ENCODE measurements at regions not wholly inside any gene's neighbourhood (a gene's known extent, or its start where the extent isn't known, plus 50 kb on each side); places are given as distances from the start of the nearest gene placed in this dataset.
"Not testable (repeated sequence)": the region's sequence is repeated elsewhere in the genome, so short reads cannot be mapped to it uniquely, and the experiment has no call there.

DNA sequence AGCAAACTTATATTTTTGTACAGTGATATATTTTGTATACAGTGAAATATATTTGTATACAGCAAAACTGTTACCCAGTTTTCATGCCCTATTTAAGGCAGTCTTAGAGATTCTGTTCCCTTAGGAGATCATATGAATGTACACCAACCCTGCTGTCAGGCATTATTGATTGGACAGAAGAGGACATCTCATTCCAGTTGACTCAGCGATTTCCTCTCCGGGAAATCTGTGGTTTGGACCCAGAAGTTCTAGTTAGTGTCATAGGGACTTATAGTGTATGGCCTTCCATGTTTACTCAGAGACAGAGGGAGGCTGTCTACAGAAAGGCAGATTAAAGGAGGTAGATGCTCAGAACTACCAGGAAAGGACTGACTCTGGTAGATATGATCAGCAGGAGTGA, 318.8 kb upstream of the KCNMB2 start:
- ATAC-seq (no peak), DNase-seq (no peak), FAIRE-seq (no peak)
- no peak overlapping the region for H3K4me3 ChIP-seq
- no peaks in the 10 kb centered on the region for H3K36me3 ChIP-seq
- WGBS, 2 donors = 58 to 65% methylated on average over 2 of the region's 2 CpGs
- intact Hi-C loops (cut with DNase I) = no loop called here
- H3K4me1 ChIP-seq = no peaks in the 10 kb centered on the region
- H3K27ac ChIP-seq = no peak overlapping the region
- H3K27me3 ChIP-seq = no peaks in the 10 kb centered on the region
- TF ChIP-seq, protein P1, sequence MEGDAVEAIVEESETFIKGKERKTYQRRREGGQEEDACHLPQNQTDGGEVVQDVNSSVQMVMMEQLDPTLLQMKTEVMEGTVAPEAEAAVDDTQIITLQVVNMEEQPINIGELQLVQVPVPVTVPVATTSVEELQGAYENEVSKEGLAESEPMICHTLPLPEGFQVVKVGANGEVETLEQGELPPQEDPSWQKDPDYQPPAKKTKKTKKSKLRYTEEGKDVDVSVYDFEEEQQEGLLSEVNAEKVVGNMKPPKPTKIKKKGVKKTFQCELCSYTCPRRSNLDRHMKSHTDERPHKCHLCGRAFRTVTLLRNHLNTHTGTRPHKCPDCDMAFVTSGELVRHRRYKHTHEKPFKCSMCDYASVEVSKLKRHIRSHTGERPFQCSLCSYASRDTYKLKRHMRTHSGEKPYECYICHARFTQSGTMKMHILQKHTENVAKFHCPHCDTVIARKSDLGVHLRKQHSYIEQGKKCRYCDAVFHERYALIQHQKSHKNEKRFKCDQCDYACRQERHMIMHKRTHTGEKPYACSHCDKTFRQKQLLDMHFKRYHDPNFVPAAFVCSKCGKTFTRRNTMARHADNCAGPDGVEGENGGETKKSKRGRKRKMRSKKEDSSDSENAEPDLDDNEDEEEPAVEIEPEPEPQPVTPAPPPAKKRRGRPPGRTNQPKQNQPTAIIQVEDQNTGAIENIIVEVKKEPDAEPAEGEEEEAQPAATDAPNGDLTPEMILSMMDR (IDR thresholded peaks at IDR 0.05) = no peak
- no peaks in the 10 kb centered on the region for H3K9me3 ChIP-seq

DNA sequence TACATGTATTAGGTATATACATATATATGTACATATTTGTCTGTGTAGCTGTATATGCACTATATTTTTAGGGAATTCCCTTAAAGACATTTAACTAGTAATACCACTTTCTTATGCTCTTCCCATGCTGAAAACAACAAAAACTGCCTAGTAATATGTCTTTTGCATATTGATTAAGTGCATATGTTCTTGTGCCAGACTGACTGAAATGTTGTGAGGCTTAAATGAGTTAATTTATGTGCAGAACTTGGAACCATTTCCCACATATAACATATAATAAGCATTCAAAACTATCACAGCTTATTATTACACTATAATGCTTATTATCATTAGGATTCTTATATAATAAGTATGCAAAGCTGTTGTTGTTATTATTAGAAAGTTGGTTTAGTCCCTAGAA, 318.0 kb upstream of the KCNMB2 start:
- H3K36me3 ChIP-seq = no peaks in the 10 kb centered on the region
- H3K27ac ChIP-seq = no peak overlapping the region
- H3K4me1 ChIP-seq = no peaks in the 10 kb centered on the region
- no peak for FAIRE-seq
- intact Hi-C loops (cut with DNase I) = no loop called here
- TF ChIP-seq, protein P1 (IDR thresholded peaks at IDR 0.05) = no peak
- no peak overlapping the region for H3K4me3 ChIP-seq
- H3K27me3 ChIP-seq = no peaks in the 10 kb centered on the region
- DNase-seq = no peak
- no peak for ATAC-seq
- no peaks in the 10 kb centered on the region for H3K9me3 ChIP-seq

DNA sequence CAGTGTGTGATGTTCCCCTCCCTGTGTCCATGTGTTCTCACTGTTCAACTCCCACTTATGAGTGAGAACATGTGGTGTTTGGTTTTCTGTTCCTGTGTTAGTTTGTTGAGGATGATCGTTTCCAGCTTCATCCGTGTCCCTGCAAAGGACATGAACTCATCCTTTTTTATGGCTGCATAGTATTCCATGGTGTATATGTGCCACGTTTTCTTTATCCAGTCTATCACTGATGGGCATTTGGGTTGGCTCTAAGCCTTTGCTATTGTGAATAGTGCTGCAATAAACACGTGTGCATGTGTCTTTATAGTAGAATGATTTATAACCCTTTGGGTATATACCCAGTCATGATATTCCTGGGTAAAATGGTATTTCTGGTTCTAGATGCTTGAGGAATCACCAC, 316.6 kb upstream of the KCNMB2 start:
- WGBS, 2 donors = 64 to 81% methylated on average over 4 of the region's 4 CpGs
- H3K4me1 ChIP-seq; H3K27ac ChIP-seq; DNase-seq; H3K27me3 ChIP-seq; ATAC-seq; H3K9me3 ChIP-seq; H3K4me3 ChIP-seq; intact Hi-C loops (cut with DNase I); H3K36me3 ChIP-seq; FAIRE-seq: not testable (repeated sequence)

DNA sequence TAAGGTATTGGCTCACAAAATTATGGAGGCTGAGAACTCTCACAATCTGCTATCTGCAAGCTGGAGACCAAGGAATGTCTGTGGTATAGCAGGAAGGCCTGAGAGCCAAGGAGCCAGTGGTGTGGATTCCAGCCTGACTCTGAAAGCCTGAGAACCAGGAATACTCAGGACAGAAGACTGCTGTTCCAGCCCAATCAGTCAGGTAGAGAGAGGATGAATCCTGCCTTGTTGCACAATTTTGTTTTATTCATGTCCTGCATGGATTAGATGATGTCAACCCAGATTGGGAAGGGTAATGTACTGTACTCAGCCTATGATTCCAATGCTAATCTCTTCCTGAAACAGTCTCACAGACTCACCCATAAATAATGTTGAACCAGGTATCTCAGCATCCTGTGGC, 312.4 kb upstream of the KCNMB2 start:
- ATAC-seq (no peak), DNase-seq (no peak), FAIRE-seq (no peak)
- no peaks in the 10 kb centered on the region for H3K4me1 ChIP-seq
- no peaks in the 10 kb centered on the region for H3K9me3 ChIP-seq
- H3K27ac ChIP-seq = no peak overlapping the region
- no peaks in the 10 kb centered on the region for H3K36me3 ChIP-seq
- TF ChIP-seq, protein P1 (IDR thresholded peaks at IDR 0.05) = no peak
- H3K4me3 ChIP-seq = no peak overlapping the region
- H3K27me3 ChIP-seq = no peaks in the 10 kb centered on the region
- intact Hi-C loops (cut with DNase I) = no loop called here

DNA sequence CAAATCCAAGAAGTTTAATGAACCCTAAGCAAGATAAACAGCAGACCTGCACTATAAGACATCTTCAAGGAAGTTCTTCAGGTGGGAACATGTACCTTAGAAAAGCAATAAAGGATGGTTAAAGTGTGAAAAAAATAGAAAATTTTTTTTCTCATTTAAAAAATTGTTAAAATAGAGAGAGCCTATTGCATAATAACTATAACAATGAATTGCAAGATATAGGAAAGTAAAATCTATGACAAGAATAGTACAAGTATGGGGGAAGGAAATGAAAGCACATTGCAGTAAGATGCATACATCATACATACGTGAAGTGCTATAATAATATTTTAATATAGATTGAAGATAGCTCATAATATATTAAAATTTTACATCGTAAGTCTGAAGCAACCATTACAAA, 310.1 kb upstream of the KCNMB2 start:
- no peaks in the 10 kb centered on the region for H3K9me3 ChIP-seq
- FAIRE-seq (peak; percentile 67), ATAC-seq (no peak), DNase-seq (no peak)
- intact Hi-C loops (cut with DNase I) = no loop called here
- H3K27ac ChIP-seq = no peak overlapping the region
- H3K27me3 ChIP-seq = no peaks in the 10 kb centered on the region
- TF ChIP-seq, protein P1 (IDR thresholded peaks at IDR 0.05) = no peak
- no peaks in the 10 kb centered on the region for H3K36me3 ChIP-seq
- H3K4me3 ChIP-seq = no peak overlapping the region
- WGBS, 2 donors = 76 to 86% methylated on average over 2 of the region's 2 CpGs
- no peaks in the 10 kb centered on the region for H3K4me1 ChIP-seq

DNA sequence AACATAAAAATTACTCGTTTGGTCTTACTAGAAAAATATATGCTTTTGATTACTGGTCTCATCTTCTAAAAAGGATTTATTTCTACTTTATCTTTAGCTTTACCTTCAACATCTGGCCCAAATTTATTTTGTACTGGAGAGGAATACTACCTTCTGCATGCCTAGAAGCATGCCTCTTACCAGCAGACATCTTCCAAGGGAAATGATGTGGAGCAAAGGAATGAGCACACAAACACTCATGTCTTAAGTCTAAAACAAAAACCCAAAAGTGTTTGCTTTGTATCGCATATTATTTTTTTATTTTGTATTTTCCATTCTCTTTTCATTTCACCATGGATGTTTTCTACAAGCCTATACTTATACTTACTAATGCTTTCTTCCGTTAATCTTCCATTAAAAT, 304.6 kb upstream of the KCNMB2 start:
- no peak for DNase-seq
- WGBS, 2 donors = 90 to 96% methylated on average over 3 of the region's 3 CpGs
- ATAC-seq = no peak
- H3K4me3 ChIP-seq = no peak overlapping the region
- no peak overlapping the region for H3K27ac ChIP-seq
- TF ChIP-seq, protein P1 (IDR thresholded peaks at IDR 0.05) = no peak
- no peak for FAIRE-seq
- H3K36me3 ChIP-seq = no peaks in the 10 kb centered on the region
- no peaks in the 10 kb centered on the region for H3K27me3 ChIP-seq
- H3K4me1 ChIP-seq = no peaks in the 10 kb centered on the region
- no peaks in the 10 kb centered on the region for H3K9me3 ChIP-seq
- intact Hi-C loops (cut with DNase I) = no loop called here

Data from pancreas (tissue), 10 donors.